Right lobe of liver (tissue), 6 donors: ENCODE measurements at regions not wholly inside any gene's neighbourhood (a gene's known extent, or its start where the extent isn't known, plus 50 kb on each side); places are given as distances from the start of the nearest gene placed in this dataset.

Source experiments
- ATAC-seq, 4 donors: fragments of 200-7000 bp; cut with Tn5 transposase; one replicate each; pipeline ENCODE4 v1.9.1; 2020; ENCODE audit warnings: mild to moderate bottlenecking in 4 of 4, moderate library complexity in 4 of 4
- DNase-seq, 3 donors: peaks; one replicate each; pipeline ENCODE4 v3.0.0-alpha.2; 2020
- H3K27ac ChIP-seq, 3 donors: fragments of 200-600 bp; one replicate each; pipeline ENCODE4 v1.8.0; 2022
- H3K27me3 ChIP-seq, 2 donors: fragments of 200-600 bp; one replicate each; pipeline ENCODE4 v1.8.0; 2022
- H3K36me3 ChIP-seq, 4 donors: fragments of 200-600 bp; sonication (generic) in 1 of 4; one replicate each; pipeline versions ENCODE4 v1.5.1 to v1.8.0; 2017 to 2022; ENCODE audit warnings: control low read depth in 1 of 4
- H3K4me1 ChIP-seq, 4 donors: fragments of 200-600 bp; sonication (generic) in 1 of 4; one replicate each; pipeline versions ENCODE4 v1.5.1 to v1.8.0; 2017 to 2022; ENCODE audit warnings: control low read depth in 1 of 4
- H3K4me3 ChIP-seq, 3 donors: fragments of 200-600 bp; one replicate each; pipeline ENCODE4 v1.8.0; 2022
- H3K9me3 ChIP-seq, 4 donors: fragments of 200-600 bp; sonication (generic) in 1 of 4; one replicate each; pipeline versions ENCODE4 v1.5.1 to v1.8.0; 2017 to 2022; ENCODE audit warnings: control low read depth in 1 of 4
- CTCF ChIP-seq, 4 donors: fragments of 200-600 bp in 3 of 4; fragments of 450-650 bp in 1 of 4; IDR thresholded peaks; one replicate each; pipeline versions ENCODE4 v1.5.1 to v1.8.0; 2016 to 2022; ENCODE audit warnings: antibody characterized with exemption in 4 of 4, mild to moderate bottlenecking in 2 of 4
- POLR2A ChIP-seq: fragments of 450-650 bp; IDR thresholded peaks from one replicate; pipeline ENCODE4 v1.6.1; 2017; ENCODE audit warnings: antibody characterized with exemption, mild to moderate bottlenecking
- WGBS: methylation state at CpG from one replicate; pipeline ENCODE4 v1.1.6; 2018; ENCODE audit warnings: low coverage, low lambda C conversion rate; ENCODE audit not compliant: insufficient coverage; ENCODE audit errors: missing lambda C conversion rate; 5-methylcytosine and 5-hydroxymethylcytosine counted together
- intact Hi-C, 2 donors: fragments of 100-400 bp; cut with DNase I; formaldehyde crosslinking; loops; one replicate each; pipeline versions ENCODE4 v1.11.2 to v1.14.1; 2022
- donor health status: DM: no; HTN: yes; CAD: no.
- donor health status: DM: no; HTN: no; CAD: no.
- donor health status: DM: no; HTN: no; CAD: no.
- donor health status: DM: no; HTN: yes; CAD: no.
- donor health status: DM: no; HTN: yes; CAD: no.

- WGBS = 91% methylated on average over 1 of the region's 1 CpG
- no peak overlapping the region for H3K4me3 ChIP-seq
- H3K27me3 ChIP-seq = no peaks in the 10 kb centered on the region
- DNase-seq (no peak), ATAC-seq (no peak)
- no peaks in the 10 kb centered on the region for H3K4me1 ChIP-seq
- TF ChIP-seq CTCF (IDR thresholded peaks at IDR 0.05) = no peak
- no peak for TF ChIP-seq POLR2A
- intact Hi-C loops = no loop called here
- no peaks in the 10 kb centered on the region for H3K36me3 ChIP-seq
- no peaks in the 10 kb centered on the region for H3K9me3 ChIP-seq
- no peak overlapping the region for H3K27ac ChIP-seq
Observed at GRCh38 chr4:133574248-133574647, 425.2 kb downstream of the PCDH10 start.

GRCh38 chr4:133565379-133565778 is 416.3 kb downstream of the PCDH10 start:
- no peak overlapping the region for H3K27ac ChIP-seq
- no peaks in the 10 kb centered on the region for H3K27me3 ChIP-seq
- no peak for TF ChIP-seq CTCF (IDR thresholded peaks at IDR 0.05)
- no peak for TF ChIP-seq POLR2A
- WGBS = 13% methylated on average over 1 of the region's 1 CpG
- H3K4me3 ChIP-seq = no peak overlapping the region
- ATAC-seq = no peak
- intact Hi-C loops = no loop called here
- no peak for DNase-seq
- H3K36me3 ChIP-seq = no peaks in the 10 kb centered on the region
- H3K9me3 ChIP-seq = no peaks in the 10 kb centered on the region
- H3K4me1 ChIP-seq = no peaks in the 10 kb centered on the region

GRCh38 chr4:133559987-133560386 is 410.9 kb downstream of the PCDH10 start:
- DNase-seq = no peak

GRCh38 chr4:133555671-133556070 is 406.6 kb downstream of the PCDH10 start:
- DNase-seq (no peak), ATAC-seq (no peak)
- TF ChIP-seq POLR2A (no peak), CTCF (IDR thresholded peaks at IDR 0.05) (no peak)
- Histone ChIP-seq H3K36me3 (no peaks in the 10 kb centered on the region), H3K27ac (no peak overlapping the region), H3K27me3 (no peaks in the 10 kb centered on the region), H3K4me3 (no peak overlapping the region), H3K9me3 (no peaks in the 10 kb centered on the region), H3K4me1 (no peaks in the 10 kb centered on the region)
- 64% methylated on average over 1 of the region's 1 CpG for WGBS
- intact Hi-C loops = no loop called here

More at GRCh38 chr4:133559987-133560386, 410.9 kb downstream of the PCDH10 start:
- no peaks in the 10 kb centered on the region for H3K27me3 ChIP-seq
- H3K36me3 ChIP-seq = no peaks in the 10 kb centered on the region
- H3K27ac ChIP-seq = no peak overlapping the region
- no peaks in the 10 kb centered on the region for H3K4me1 ChIP-seq
- intact Hi-C loops = no loop called here
- H3K9me3 ChIP-seq = no peaks in the 10 kb centered on the region
- no peak for TF ChIP-seq CTCF (IDR thresholded peaks at IDR 0.05)
- TF ChIP-seq POLR2A = no peak
- no peak overlapping the region for H3K4me3 ChIP-seq
- WGBS = 44% methylated on average over 3 of the region's 6 CpGs
- peak in 1 of 4 donors; percentile 25 for ATAC-seq

- no peak for TF ChIP-seq CTCF (IDR thresholded peaks at IDR 0.05)
- 44% methylated on average over 4 of the region's 4 CpGs for WGBS
- H3K27me3 ChIP-seq = no peaks in the 10 kb centered on the region
- ATAC-seq (no peak), DNase-seq (no peak)
- no peaks in the 10 kb centered on the region for H3K4me1 ChIP-seq
- intact Hi-C loops = no loop called here
- H3K36me3 ChIP-seq = no peaks in the 10 kb centered on the region
- H3K27ac ChIP-seq = no peak overlapping the region
- no peaks in the 10 kb centered on the region for H3K9me3 ChIP-seq
- no peak overlapping the region for H3K4me3 ChIP-seq
Observed at GRCh38 chr4:133550436-133550835, 401.3 kb downstream of the PCDH10 start.
